ENCODE measurements at regions not wholly inside any gene's neighbourhood (a gene's known extent, or its start where the extent isn't known, plus 50 kb on each side); places are given as distances from the start of the nearest gene placed in this dataset.

- TF ChIP-seq CTCF (IDR thresholded peaks at IDR 0.05) (no peak), JUND (IDR thresholded peaks at IDR 0.05) (no peak), USF1 (IDR thresholded peaks at IDR 0.05; ENCODE audit: borderline replicate concordance, low read depth) (no peak), EP300 (IDR thresholded peaks at IDR 0.05; ENCODE audit: borderline replicate concordance in 1 of 2, low read depth in 1 of 2, low read length in 1 of 2) (no peak)
Observed at GRCh38 chr5:27482663-27483062, 444.3 kb upstream of the CDH9 start.

Data from SK-N-SH (cell line).